ENCODE measurements at regions not wholly inside any gene's neighbourhood (a gene's known extent, or its start where the extent isn't known, plus 50 kb on each side); places are given as distances from the start of the nearest gene placed in this dataset.

DNA sequence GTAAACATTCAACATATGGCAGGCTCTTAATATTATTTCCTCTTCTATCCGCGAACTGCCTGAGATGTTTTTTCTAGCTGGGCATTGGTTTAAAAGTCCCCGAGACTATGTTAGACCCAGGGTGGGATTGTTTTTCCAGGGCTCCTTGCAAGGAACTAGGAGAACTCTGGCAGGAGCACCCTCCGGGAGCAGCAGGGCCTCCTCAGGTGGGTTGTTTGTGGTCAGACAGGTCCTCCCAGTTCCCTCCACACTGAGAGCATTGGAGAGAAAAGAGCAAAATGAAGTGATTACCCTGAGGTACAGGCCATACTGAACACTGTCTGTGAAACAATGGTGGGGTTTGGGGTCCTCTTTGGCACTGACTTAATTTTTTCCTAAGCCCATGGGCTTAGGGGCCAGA, 115.9 kb upstream of the LGALSL start:
- Histone ChIP-seq H3K4me2 (no peak overlapping the region), H4K20me1 (ENCODE audit: insufficient read depth, poor library complexity, severe bottlenecking) (no peaks in the 10 kb centered on the region), H3K4me3 (no peak overlapping the region), H3K9me2 (replicated peaks; ENCODE audit: insufficient read depth) (no peaks in the 10 kb centered on the region), H2AFZ (no peak overlapping the region), H3K9me3 (ENCODE audit: low read depth) (no peaks in the 10 kb centered on the region), H3K4me1 (ENCODE audit: insufficient read depth) (peaks cover 6% of the 10 kb centered on the region), H3K36me3 (replicated peaks; ENCODE audit: insufficient read depth, low read depth) (no peaks in the 10 kb centered on the region), H3K27me3 (no peaks in the 10 kb centered on the region), H3K79me2 (no peaks in the 10 kb centered on the region), H3K27ac (no peak overlapping the region)
- no peak for DNase-seq (ENCODE audit: low spot score)
- TF ChIP-seq EZH2 (IDR thresholded peaks at IDR 0.05; ENCODE audit: borderline replicate concordance) (no peak), EZH2phosphoT487 (IDR thresholded peaks at IDR 0.05; ENCODE audit: low read depth, severe bottlenecking, unreplicated experiment) (no peak)
- TF ChIP-seq, protein P1, sequence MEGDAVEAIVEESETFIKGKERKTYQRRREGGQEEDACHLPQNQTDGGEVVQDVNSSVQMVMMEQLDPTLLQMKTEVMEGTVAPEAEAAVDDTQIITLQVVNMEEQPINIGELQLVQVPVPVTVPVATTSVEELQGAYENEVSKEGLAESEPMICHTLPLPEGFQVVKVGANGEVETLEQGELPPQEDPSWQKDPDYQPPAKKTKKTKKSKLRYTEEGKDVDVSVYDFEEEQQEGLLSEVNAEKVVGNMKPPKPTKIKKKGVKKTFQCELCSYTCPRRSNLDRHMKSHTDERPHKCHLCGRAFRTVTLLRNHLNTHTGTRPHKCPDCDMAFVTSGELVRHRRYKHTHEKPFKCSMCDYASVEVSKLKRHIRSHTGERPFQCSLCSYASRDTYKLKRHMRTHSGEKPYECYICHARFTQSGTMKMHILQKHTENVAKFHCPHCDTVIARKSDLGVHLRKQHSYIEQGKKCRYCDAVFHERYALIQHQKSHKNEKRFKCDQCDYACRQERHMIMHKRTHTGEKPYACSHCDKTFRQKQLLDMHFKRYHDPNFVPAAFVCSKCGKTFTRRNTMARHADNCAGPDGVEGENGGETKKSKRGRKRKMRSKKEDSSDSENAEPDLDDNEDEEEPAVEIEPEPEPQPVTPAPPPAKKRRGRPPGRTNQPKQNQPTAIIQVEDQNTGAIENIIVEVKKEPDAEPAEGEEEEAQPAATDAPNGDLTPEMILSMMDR (IDR thresholded peaks at IDR 0.05; ENCODE audit: poor library complexity): no peak
- 80% methylated on average over 4 of the region's 4 CpGs for WGBS (ENCODE audit: low lambda C conversion rate, missing lambda C conversion rate)

GRCh38 chr2:64338910-64339500, 115.0 kb upstream of the LGALSL start:
- H3K4me3 ChIP-seq: no peak overlapping the region
- H4K20me1 ChIP-seq (ENCODE audit: insufficient read depth, poor library complexity, severe bottlenecking): no peaks in the 10 kb centered on the region
- H3K9me2 ChIP-seq (replicated peaks; ENCODE audit: insufficient read depth): no peaks in the 10 kb centered on the region
- no peaks in the 10 kb centered on the region for H3K9me3 ChIP-seq (ENCODE audit: low read depth)
- no peak overlapping the region for H3K4me2 ChIP-seq
- no peaks in the 10 kb centered on the region for H3K79me2 ChIP-seq
- no peak overlapping the region for H3K27ac ChIP-seq
- H3K27me3 ChIP-seq: no peaks in the 10 kb centered on the region
- DNase-seq (ENCODE audit: low spot score): no peak
- H2AFZ ChIP-seq: no peak overlapping the region
- peaks cover 6% of the 10 kb centered on the region for H3K4me1 ChIP-seq (ENCODE audit: insufficient read depth)
- TF ChIP-seq EZH2 (IDR thresholded peaks at IDR 0.05; ENCODE audit: borderline replicate concordance) (no peak), EZH2phosphoT487 (IDR thresholded peaks at IDR 0.05; ENCODE audit: low read depth, severe bottlenecking, unreplicated experiment) (no peak)
- TF ChIP-seq, protein P1 (IDR thresholded peaks at IDR 0.05; ENCODE audit: poor library complexity): no peak
- H3K36me3 ChIP-seq (replicated peaks; ENCODE audit: insufficient read depth, low read depth): no peaks in the 10 kb centered on the region
- WGBS (ENCODE audit: low lambda C conversion rate, missing lambda C conversion rate): 76% methylated on average over 5 of the region's 5 CpGs

GRCh38 chr2:64341461-64341860, 112.5 kb upstream of the LGALSL start:
- WGBS (ENCODE audit: low lambda C conversion rate, missing lambda C conversion rate): 94% methylated on average over 6 of the region's 6 CpGs
- no peak for DNase-seq (ENCODE audit: low spot score)
- no peaks in the 10 kb centered on the region for H3K79me2 ChIP-seq
- H3K27ac ChIP-seq: no peak overlapping the region
- H4K20me1 ChIP-seq (ENCODE audit: insufficient read depth, poor library complexity, severe bottlenecking): no peaks in the 10 kb centered on the region
- H3K9me2 ChIP-seq (replicated peaks; ENCODE audit: insufficient read depth): no peaks in the 10 kb centered on the region
- H3K9me3 ChIP-seq (ENCODE audit: low read depth): no peaks in the 10 kb centered on the region
- no peak overlapping the region for H2AFZ ChIP-seq
- H3K36me3 ChIP-seq (replicated peaks; ENCODE audit: insufficient read depth, low read depth): no peaks in the 10 kb centered on the region
- peaks cover 6% of the 10 kb centered on the region for H3K4me1 ChIP-seq (ENCODE audit: insufficient read depth)
- H3K27me3 ChIP-seq: no peaks in the 10 kb centered on the region
- H3K4me2 ChIP-seq: no peak overlapping the region
- TF ChIP-seq, protein P1 (IDR thresholded peaks at IDR 0.05; ENCODE audit: poor library complexity): no peak
- no peak for TF ChIP-seq EZH2phosphoT487 (IDR thresholded peaks at IDR 0.05; ENCODE audit: low read depth, severe bottlenecking, unreplicated experiment)
- no peak for TF ChIP-seq EZH2 (IDR thresholded peaks at IDR 0.05; ENCODE audit: borderline replicate concordance)
- H3K4me3 ChIP-seq: no peak overlapping the region
